Central memory CD8-positive, alpha-beta T cell (primary cell): ENCODE measurements at regions not wholly inside any gene's neighbourhood (a gene's known extent, or its start where the extent isn't known, plus 50 kb on each side); places are given as distances from the start of the nearest gene placed in this dataset.
"Not testable (repeated sequence)": the region's sequence is repeated elsewhere in the genome, so short reads cannot be mapped to it uniquely, and the experiment has no call there.

Experiments
- ATAC-seq: fragments of 150-1000 bp; cut with Tn5 transposase; replicated peaks from 2 replicates; pipeline ENCODE4 v1.10.0; 2022; ENCODE audit warnings: mild to moderate bottlenecking, moderate FRiP score, moderate number of reproducible peaks; ENCODE audit not compliant: poor library complexity, severe bottlenecking; ENCODE audit errors: extremely low read depth
- DNase-seq, 2 donors: peaks; one replicate each; pipeline ENCODE4 v3.0.0; 2021; ENCODE audit warnings: low spot score in 2 of 2
- H3K27ac Mint-ChIP-seq: one replicate; pipeline ENCODE4 v1.8.0; 2022; ENCODE audit warnings: low read depth, mild to moderate bottlenecking, moderate library complexity, mixed read lengths
- H3K27me3 Mint-ChIP-seq: one replicate; pipeline ENCODE4 v1.8.0; 2022; ENCODE audit warnings: mixed read lengths
- H3K36me3 Mint-ChIP-seq: one replicate; pipeline ENCODE4 v1.8.0; 2022; ENCODE audit warnings: mild to moderate bottlenecking, moderate library complexity, mixed read lengths; ENCODE audit not compliant: insufficient read depth
- H3K4me1 Mint-ChIP-seq: one replicate; pipeline ENCODE4 v1.8.0; 2022; ENCODE audit warnings: mixed read lengths
- H3K4me3 Mint-ChIP-seq: one replicate; pipeline ENCODE4 v1.8.0; 2022; ENCODE audit warnings: mild to moderate bottlenecking, moderate library complexity, mixed read lengths
- H3K9me3 Mint-ChIP-seq: one replicate; pipeline ENCODE4 v1.8.0; 2022; ENCODE audit warnings: mixed read lengths

DNA sequence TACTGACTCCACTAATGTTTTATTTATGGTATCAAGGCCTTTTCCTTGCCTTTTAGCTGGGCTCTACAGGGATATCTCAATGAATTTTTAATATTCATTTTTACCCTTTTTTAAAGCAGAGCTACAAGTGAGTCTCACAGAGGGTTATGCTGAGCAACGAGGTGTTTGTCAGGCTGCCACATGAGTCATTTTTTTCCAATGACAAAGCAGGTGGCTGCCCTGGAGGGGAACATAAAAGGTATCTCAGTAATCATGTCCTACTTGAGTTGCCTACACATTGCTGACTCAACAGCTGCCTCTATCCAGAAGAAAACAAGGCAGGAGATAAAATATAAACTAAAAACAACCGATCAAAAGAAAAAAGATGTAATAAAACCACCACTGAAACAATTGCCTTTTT is 1004.9 kb upstream of the POT1 start:
- no peak overlapping the region for H3K4me3 Mint-ChIP-seq
- peaks cover 9% of the 10 kb centered on the region for H3K9me3 Mint-ChIP-seq
- no peaks in the 10 kb centered on the region for H3K4me1 Mint-ChIP-seq
- H3K36me3 Mint-ChIP-seq = no peaks in the 10 kb centered on the region
- H3K27me3 Mint-ChIP-seq = no peaks in the 10 kb centered on the region
- H3K27ac Mint-ChIP-seq = no peak overlapping the region
- ATAC-seq (no peak), DNase-seq (no peak)

- H3K4me1 Mint-ChIP-seq = no peaks in the 10 kb centered on the region
- H3K27ac Mint-ChIP-seq = no peak overlapping the region
- no peaks in the 10 kb centered on the region for H3K36me3 Mint-ChIP-seq
These were observed 1001.2 kb upstream of the POT1 start for GRCh38 chr7:125930848-125931247.

GRCh38 chr7:125927556-125927955 is 997.9 kb upstream of the POT1 start:
- DNase-seq (no peak), ATAC-seq (no peak)
- H3K27me3 Mint-ChIP-seq = no peaks in the 10 kb centered on the region
- no peak overlapping the region for H3K27ac Mint-ChIP-seq
- H3K9me3 Mint-ChIP-seq = peaks cover 11% of the 10 kb centered on the region
- H3K4me3 Mint-ChIP-seq = no peak overlapping the region
- no peaks in the 10 kb centered on the region for H3K36me3 Mint-ChIP-seq
- H3K4me1 Mint-ChIP-seq = no peaks in the 10 kb centered on the region

More at GRCh38 chr7:125930848-125931247, 1001.2 kb upstream of the POT1 start:
- ATAC-seq (no peak), DNase-seq (no peak)
- no peak overlapping the region for H3K4me3 Mint-ChIP-seq
- H3K27me3 Mint-ChIP-seq = no peaks in the 10 kb centered on the region
- peaks cover 11% of the 10 kb centered on the region for H3K9me3 Mint-ChIP-seq

- no peak overlapping the region for H3K4me3 Mint-ChIP-seq
- H3K4me1 Mint-ChIP-seq = no peaks in the 10 kb centered on the region
- H3K36me3 Mint-ChIP-seq = no peaks in the 10 kb centered on the region
- no peak overlapping the region for H3K27ac Mint-ChIP-seq
- ATAC-seq = no peak
- H3K27me3 Mint-ChIP-seq = no peaks in the 10 kb centered on the region
- DNase-seq = no peak
- H3K9me3 Mint-ChIP-seq = peaks cover 11% of the 10 kb centered on the region
These were observed 997.0 kb upstream of the POT1 start for GRCh38 chr7:125926621-125927020.

- Mint-ChIP-seq H3K27me3 (no peaks in the 10 kb centered on the region), H3K27ac (no peak overlapping the region), H3K36me3 (no peaks in the 10 kb centered on the region), H3K4me1 (no peaks in the 10 kb centered on the region), H3K4me3 (no peak overlapping the region), H3K9me3 (peaks cover 9% of the 10 kb centered on the region)
- no peak for ATAC-seq
- no peak for DNase-seq
These were observed 994.4 kb upstream of the POT1 start for GRCh38 chr7:125924037-125924436.

GRCh38 chr7:125915381-125915948 is 985.8 kb upstream of the POT1 start:
- not testable (repeated sequence) for ATAC-seq, H3K4me1 Mint-ChIP-seq, H3K36me3 Mint-ChIP-seq, H3K27ac Mint-ChIP-seq, H3K4me3 Mint-ChIP-seq, H3K27me3 Mint-ChIP-seq, DNase-seq
- H3K9me3 Mint-ChIP-seq = peaks cover 46% of the 10 kb centered on the region

GRCh38 chr7:125908711-125909110 is 979.1 kb upstream of the POT1 start:
- no peaks in the 10 kb centered on the region for H3K27me3 Mint-ChIP-seq
- H3K4me3 Mint-ChIP-seq = no peak overlapping the region
- H3K36me3 Mint-ChIP-seq = no peaks in the 10 kb centered on the region
- no peak overlapping the region for H3K27ac Mint-ChIP-seq
- peaks cover 30% of the 10 kb centered on the region for H3K9me3 Mint-ChIP-seq
- no peak for ATAC-seq
- no peak for DNase-seq
- H3K4me1 Mint-ChIP-seq = no peaks in the 10 kb centered on the region

- Mint-ChIP-seq H3K27ac (no peak overlapping the region), H3K4me1 (no peaks in the 10 kb centered on the region), H3K36me3 (peaks cover 2% of the 10 kb centered on the region), H3K4me3 (no peak overlapping the region), H3K9me3 (peaks cover 8% of the 10 kb centered on the region), H3K27me3 (no peaks in the 10 kb centered on the region)
- no peak for DNase-seq
- ATAC-seq = no peak
These were observed 970.0 kb upstream of the POT1 start for GRCh38 chr7:125899577-125899976.

DNA sequence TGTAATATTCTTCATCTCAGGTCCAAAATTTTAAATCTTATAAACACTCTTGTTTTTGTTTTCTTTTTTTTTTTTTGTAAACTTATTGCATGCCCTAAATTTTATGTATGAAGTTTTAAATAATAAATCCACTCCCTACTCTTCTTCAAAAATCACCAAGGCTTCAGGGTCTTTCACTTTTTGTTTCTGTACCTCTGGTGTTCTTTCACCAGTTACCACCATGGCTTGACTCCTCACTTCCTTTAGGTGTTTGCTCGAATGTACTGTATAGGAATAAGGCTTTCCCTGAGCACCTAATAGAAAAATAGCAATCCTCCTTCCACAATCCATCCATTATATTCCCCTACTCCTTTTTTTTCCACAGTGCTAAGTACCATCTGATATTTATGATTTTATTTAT is 962.8 kb upstream of the POT1 start:
- ATAC-seq (no peak), DNase-seq (no peak)
- Mint-ChIP-seq H3K9me3 (peaks cover 9% of the 10 kb centered on the region), H3K27me3 (no peaks in the 10 kb centered on the region), H3K4me1 (no peaks in the 10 kb centered on the region), H3K36me3 (no peaks in the 10 kb centered on the region), H3K27ac (no peak overlapping the region), H3K4me3 (no peak overlapping the region)

- no peaks in the 10 kb centered on the region for H3K4me1 Mint-ChIP-seq
- ATAC-seq (no peak), DNase-seq (no peak)
- H3K36me3 Mint-ChIP-seq = no peaks in the 10 kb centered on the region
- no peak overlapping the region for H3K27ac Mint-ChIP-seq
- H3K9me3 Mint-ChIP-seq = no peaks in the 10 kb centered on the region
- H3K4me3 Mint-ChIP-seq = no peak overlapping the region
- H3K27me3 Mint-ChIP-seq = no peaks in the 10 kb centered on the region
These were observed 949.4 kb upstream of the POT1 start for GRCh38 chr7:125878988-125879387.

DNA sequence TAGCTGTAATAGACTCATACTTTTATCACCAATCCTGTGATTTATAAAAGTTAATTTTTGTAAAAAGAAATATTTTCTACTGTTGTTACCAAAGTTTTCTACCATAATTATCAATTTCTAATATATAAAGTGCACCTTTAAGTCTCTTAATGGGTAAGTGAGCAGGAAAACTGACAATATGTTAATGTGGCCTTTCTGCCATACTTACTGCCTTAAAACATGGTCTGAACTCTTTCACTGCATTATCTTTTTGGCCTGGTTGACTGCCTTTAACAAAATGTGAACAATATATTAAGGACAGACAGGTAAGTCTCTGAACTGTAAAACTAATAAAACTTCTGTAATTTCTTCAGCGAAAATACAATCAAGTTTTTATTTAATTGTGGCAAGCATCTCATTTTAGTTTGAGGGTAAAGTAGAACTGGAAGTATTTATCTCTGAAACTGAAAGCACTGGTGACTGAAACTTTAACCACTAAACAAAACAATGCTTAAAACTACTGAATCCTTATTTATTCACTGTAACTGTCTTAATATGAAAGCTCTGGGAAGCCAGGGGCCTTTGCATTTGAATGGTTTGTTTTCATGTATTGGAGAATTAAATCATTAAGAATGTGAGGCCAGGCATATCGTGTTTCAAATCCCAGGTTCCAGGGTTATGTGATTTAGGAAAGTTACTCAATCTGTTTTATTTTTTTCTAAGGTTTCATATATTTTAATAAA is 948.8 kb upstream of the POT1 start:
- no peaks in the 10 kb centered on the region for H3K9me3 Mint-ChIP-seq

GRCh38 chr7:125877246-125877645 is 947.6 kb upstream of the POT1 start:
- Mint-ChIP-seq H3K4me1 (no peaks in the 10 kb centered on the region), H3K4me3 (no peak overlapping the region), H3K27ac (no peak overlapping the region), H3K36me3 (no peaks in the 10 kb centered on the region), H3K27me3 (no peaks in the 10 kb centered on the region), H3K9me3 (peaks cover 6% of the 10 kb centered on the region)
- ATAC-seq = no peak
- DNase-seq = no peak

More for the DNA sequence above, 948.8 kb upstream of the POT1 start:
- H3K4me1 Mint-ChIP-seq = no peaks in the 10 kb centered on the region
- no peak overlapping the region for H3K27ac Mint-ChIP-seq
- no peak overlapping the region for H3K4me3 Mint-ChIP-seq
- DNase-seq (no peak), ATAC-seq (no peak)
- no peaks in the 10 kb centered on the region for H3K27me3 Mint-ChIP-seq
- no peaks in the 10 kb centered on the region for H3K36me3 Mint-ChIP-seq

- ATAC-seq (no peak), DNase-seq (no peak)
- Mint-ChIP-seq H3K4me3 (no peak overlapping the region), H3K4me1 (no peaks in the 10 kb centered on the region), H3K9me3 (peaks cover 8% of the 10 kb centered on the region), H3K36me3 (no peaks in the 10 kb centered on the region), H3K27me3 (no peaks in the 10 kb centered on the region), H3K27ac (no peak overlapping the region)
These were observed 946.8 kb upstream of the POT1 start for GRCh38 chr7:125876431-125876830.
